Activated CD4-positive, alpha-beta T cell treated with anti-CD3 and anti-CD28 coated beads for 36 hours (primary cell): ENCODE measurements at regions not wholly inside any gene's neighbourhood (a gene's known extent, or its start where the extent isn't known, plus 50 kb on each side); places are given as distances from the start of the nearest gene placed in this dataset.

Experiments used
- ATAC-seq: fragments of 200-7000 bp; cut with Tn5 transposase; one replicate; pipeline ENCODE4 v1.10.0; 2021; ENCODE audit warnings: mild to moderate bottlenecking, moderate library complexity
- CTCF ChIA-PET: fragments of 350-600 bp; sonication (Branson Sonifier 250); formaldehyde crosslinking; loops from one replicate; lab custom pipeline; 2021; ENCODE audit warnings: antibody characterized with exemption; lab: Charles Lee
- POLR2A ChIA-PET: fragments of 350-600 bp; sonication (Branson Sonifier 250); formaldehyde crosslinking; loops from one replicate; lab custom pipeline; 2021; ENCODE audit warnings: antibody characterized with exemption, inconsistent platforms; lab: Charles Lee
- DNase-seq: peaks from one replicate; pipeline ENCODE4 v3.0.0-alpha.2; 2020
- H3K27ac Mint-ChIP-seq: one replicate; pipeline ENCODE4 v1.8.0; 2021; ENCODE audit warnings: mixed read lengths
- H3K27me3 Mint-ChIP-seq: one replicate; pipeline ENCODE4 v1.8.0; 2021; ENCODE audit warnings: mixed read lengths
- H3K36me3 Mint-ChIP-seq: one replicate; pipeline ENCODE4 v1.8.0; 2021; ENCODE audit warnings: low read depth, mixed read lengths
- H3K4me1 Mint-ChIP-seq: one replicate; pipeline ENCODE4 v1.8.0; 2021; ENCODE audit warnings: mixed read lengths
- H3K4me3 Mint-ChIP-seq: one replicate; pipeline ENCODE4 v1.8.0; 2021; ENCODE audit warnings: mild to moderate bottlenecking, moderate library complexity, mixed read lengths
- H3K9me3 Mint-ChIP-seq: one replicate; pipeline ENCODE4 v1.8.0; 2021; ENCODE audit warnings: low read depth, mixed read lengths
- intact Hi-C, 2 experiments: fragments of 100-400 bp; cut with DNase I in 1 of 2; cut with micrococcal nuclease in 1 of 2; formaldehyde crosslinking; loops; one replicate each; pipeline versions ENCODE4 v1.14.2 to v1.15.1; 2022 to 2024; cut with DNase I, micrococcal nuclease

- ChIA-PET POLR2A (no interaction called here), CTCF (interaction anchor here (0.5 to 0.6 kb wide), 3 partner anchors 32 to 82 kb away, joined by 3 to 4 read pairs (median 3); no protein-coding TSS in a partner anchor)
- DNase-seq (no peak), ATAC-seq (no peak)
- Mint-ChIP-seq H3K36me3 (no peaks in the 10 kb centered on the region), H3K27ac (no peak overlapping the region), H3K27me3 (peaks cover 2% of the 10 kb centered on the region), H3K4me1 (peaks cover 31% of the 10 kb centered on the region), H3K4me3 (no peak overlapping the region), H3K9me3 (peaks cover 1% of the 10 kb centered on the region)
- intact Hi-C loops, result no loop called here
These were observed 183.5 kb upstream of the RBPJ start for GRCh38 chr4:26137288-26137687.

DNA sequence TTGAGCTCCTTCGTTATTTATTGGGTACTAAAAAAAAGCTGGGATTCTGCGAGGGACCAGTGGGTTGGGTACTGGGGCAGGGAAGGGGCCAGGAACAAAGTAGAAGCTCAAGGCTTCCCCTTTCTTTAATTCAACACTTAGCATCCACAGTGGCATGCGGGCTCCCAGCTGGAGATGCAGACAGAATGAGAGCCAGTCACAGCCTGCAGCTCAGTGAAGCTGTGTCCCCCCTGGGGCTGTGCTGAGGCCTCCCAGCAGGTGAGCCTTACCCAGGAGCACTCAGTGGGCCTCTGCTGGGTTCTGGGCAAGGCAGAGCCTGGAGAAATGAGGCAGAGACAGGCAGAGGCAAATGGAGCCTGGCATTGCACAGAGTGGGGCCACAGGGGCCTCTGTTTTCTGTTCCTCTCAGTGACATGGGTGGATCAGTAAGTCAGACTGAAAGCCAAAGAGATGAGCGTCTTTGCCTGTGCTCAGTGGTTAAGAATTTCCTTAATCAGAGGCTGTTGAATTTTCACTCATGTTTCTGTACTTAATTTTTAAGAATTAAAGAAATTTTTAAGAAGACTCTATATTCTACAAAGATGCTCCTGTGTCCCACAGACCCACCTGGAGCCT lies 181.4 kb upstream of the RBPJ start:
- H3K9me3 Mint-ChIP-seq, result peaks cover under 1% of the 10 kb centered on the region
- peak; percentile 82 for ATAC-seq

DNA sequence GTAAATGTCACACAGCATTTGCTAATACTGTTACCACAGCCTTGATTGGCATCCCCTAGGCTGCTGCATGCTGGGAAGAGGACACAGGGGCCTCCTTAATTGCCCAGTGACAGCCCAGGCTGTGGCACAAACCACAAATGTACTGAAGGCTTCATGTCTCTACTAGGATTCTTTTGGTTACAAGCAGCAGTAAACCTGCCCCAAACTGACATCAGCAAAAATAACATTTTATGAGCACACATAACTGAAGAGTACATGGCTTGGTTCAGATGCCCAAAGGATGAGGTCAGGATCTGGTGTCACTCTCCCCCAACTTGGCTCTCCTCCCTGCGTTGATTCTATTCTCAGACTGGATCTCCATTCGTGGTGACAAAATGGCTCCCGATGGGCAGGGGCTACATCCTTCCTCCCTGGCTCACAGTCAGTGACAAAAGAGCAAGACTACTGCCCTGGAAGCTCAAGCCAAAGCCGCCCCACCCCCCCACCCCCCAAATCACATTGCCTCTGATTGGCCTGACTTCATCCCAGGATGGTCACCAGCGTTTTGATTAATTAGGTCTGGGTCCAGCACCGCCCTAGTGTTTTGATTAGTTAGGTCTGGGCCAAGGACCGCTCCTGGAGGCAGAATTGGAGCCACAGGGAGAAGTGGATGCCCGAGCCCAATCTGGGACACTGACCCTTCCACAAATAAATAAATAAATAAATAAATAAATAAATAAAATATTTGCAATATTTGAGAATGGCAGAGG lies 180.5 kb upstream of the RBPJ start:
- intact Hi-C loops, result no loop called here
- no peaks in the 10 kb centered on the region for H3K9me3 Mint-ChIP-seq
- ATAC-seq (peak; percentile 49), DNase-seq (no peak)
- H3K27me3 Mint-ChIP-seq, result peaks cover 5% of the 10 kb centered on the region
- no peak overlapping the region for H3K27ac Mint-ChIP-seq
- H3K36me3 Mint-ChIP-seq, result no peaks in the 10 kb centered on the region
- ChIA-PET POLR2A (no interaction called here), CTCF (no interaction called here)
- H3K4me3 Mint-ChIP-seq, result no peak overlapping the region
- H3K4me1 Mint-ChIP-seq, result peaks cover 22% of the 10 kb centered on the region

More for the DNA sequence above, 181.4 kb upstream of the RBPJ start:
- Mint-ChIP-seq H3K4me1 (peaks cover 14% of the 10 kb centered on the region), H3K4me3 (no peak overlapping the region), H3K27ac (peak overlapping the region; percentile 29), H3K36me3 (no peaks in the 10 kb centered on the region), H3K27me3 (peaks cover 5% of the 10 kb centered on the region)
- ChIA-PET POLR2A (no interaction called here), CTCF (interaction anchor here (0.6 to 1.0 kb wide), 7 partner anchors 26 to 271 kb away, joined by 3 to 4 read pairs (median 3); no protein-coding TSS in a partner anchor)
- intact Hi-C loops, result no loop called here
- DNase-seq, result peak; percentile 38

DNA sequence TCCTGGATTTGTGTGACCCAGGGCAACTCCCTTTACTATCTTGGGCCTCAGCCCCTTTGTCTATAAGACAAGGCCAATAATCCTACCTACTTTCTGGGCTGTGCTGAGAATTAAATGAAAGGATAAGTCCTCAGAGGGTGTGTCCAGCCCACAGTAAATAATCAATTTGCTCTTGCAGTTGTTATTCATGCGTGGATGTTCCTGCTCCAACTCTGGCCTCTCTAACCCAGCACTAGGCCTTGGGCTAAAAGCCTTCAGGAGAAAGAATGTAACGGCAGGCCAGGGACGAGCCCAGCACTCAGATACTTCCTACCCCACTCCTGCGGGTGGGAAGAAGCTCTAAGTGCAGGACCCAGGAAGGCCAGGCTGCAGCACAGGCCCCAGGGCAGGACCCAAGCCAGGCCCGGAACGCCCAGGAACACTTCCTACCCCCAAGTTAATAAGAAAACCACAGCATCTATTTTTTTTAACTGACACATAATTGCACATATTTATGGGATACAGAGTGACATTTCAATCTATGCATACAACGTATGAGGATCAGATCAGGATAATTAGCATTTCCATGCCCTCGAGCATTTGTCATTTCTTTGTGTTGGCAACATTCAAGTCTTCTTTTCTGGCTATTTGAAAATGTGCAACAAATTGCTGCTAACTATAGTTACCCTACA lies 179.6 kb upstream of the RBPJ start:
- CTCF ChIA-PET, result interaction anchor here (0.9 to 1.4 kb wide), 4 partner anchors 13 to 86 kb away, joined by 3 to 4 read pairs (median 3); no protein-coding TSS in a partner anchor
- peaks cover 27% of the 10 kb centered on the region for H3K4me1 Mint-ChIP-seq
- H3K27ac Mint-ChIP-seq, result no peak overlapping the region
- peaks cover 6% of the 10 kb centered on the region for H3K27me3 Mint-ChIP-seq
- ATAC-seq (no peak), DNase-seq (no peak)
- H3K36me3 Mint-ChIP-seq, result no peaks in the 10 kb centered on the region
- no peaks in the 10 kb centered on the region for H3K9me3 Mint-ChIP-seq
- intact Hi-C loops, result no loop called here
- POLR2A ChIA-PET, result no interaction called here
- no peak overlapping the region for H3K4me3 Mint-ChIP-seq

GRCh38 chr4:26141911-26142638 lies 178.7 kb upstream of the RBPJ start:
- Mint-ChIP-seq H3K4me1 (peaks cover 27% of the 10 kb centered on the region), H3K4me3 (no peak overlapping the region), H3K36me3 (no peaks in the 10 kb centered on the region), H3K27me3 (peaks cover 6% of the 10 kb centered on the region), H3K9me3 (no peaks in the 10 kb centered on the region), H3K27ac (no peak overlapping the region)
- POLR2A ChIA-PET, result interaction anchor here (0.6 kb wide), 1 partner anchor 37 kb away, joined by 3 read pairs; no protein-coding TSS in a partner anchor
- CTCF ChIA-PET, result interaction anchor here (0.9 to 1.4 kb wide), 4 partner anchors 13 to 86 kb away, joined by 3 to 4 read pairs (median 3); no protein-coding TSS in a partner anchor
- intact Hi-C loops, result no loop called here
- peak; percentile 17 for ATAC-seq
- DNase-seq, result no peak

- H3K4me3 Mint-ChIP-seq, result no peak overlapping the region
- H3K27ac Mint-ChIP-seq, result peak overlapping the region; percentile 71
- H3K9me3 Mint-ChIP-seq, result peaks cover 2% of the 10 kb centered on the region
- intact Hi-C loops, result no loop called here
- no peaks in the 10 kb centered on the region for H3K36me3 Mint-ChIP-seq
- ChIA-PET CTCF (interaction anchor here (0.7 to 1.0 kb wide), 2 partner anchors 9 to 39 kb away, joined by 3 to 4 read pairs; no protein-coding TSS in a partner anchor), POLR2A (interaction anchor here (0.7 kb wide), 2 partner anchors 10 to 60 kb away, joined by 3 to 6 read pairs; no protein-coding TSS in a partner anchor)
- ATAC-seq (peak; percentile 23), DNase-seq (no peak)
- peaks cover 10% of the 10 kb centered on the region for H3K27me3 Mint-ChIP-seq
- H3K4me1 Mint-ChIP-seq, result peaks cover 34% of the 10 kb centered on the region
These were observed 176.2 kb upstream of the RBPJ start for GRCh38 chr4:26144526-26145155.

DNA sequence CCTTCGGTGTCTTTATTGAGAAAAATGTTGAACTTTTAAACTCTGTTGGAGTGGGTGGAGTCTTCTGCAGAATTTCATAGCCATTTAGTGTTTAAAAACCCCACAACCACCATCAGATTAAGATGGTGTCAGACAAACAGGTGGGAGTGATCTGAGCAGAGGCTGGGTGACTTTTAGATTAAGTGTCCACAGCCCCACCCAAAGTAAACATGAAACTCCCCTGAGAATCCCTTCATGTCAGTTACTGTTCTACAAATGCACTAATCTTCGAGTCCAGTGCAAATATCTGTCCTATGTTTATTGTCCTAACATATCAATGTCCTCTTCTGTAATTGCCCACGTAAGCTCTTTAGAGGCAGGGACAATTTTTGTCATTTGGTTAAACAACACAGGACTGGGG lies 175.6 kb upstream of the RBPJ start:
- peak; percentile 57 for ATAC-seq
- H3K36me3 Mint-ChIP-seq, result no peaks in the 10 kb centered on the region
- intact Hi-C loops, result no loop called here
- ChIA-PET CTCF (interaction anchor here (1.0 kb wide), 1 partner anchor 40 kb away, joined by 4 read pairs; no protein-coding TSS in a partner anchor), POLR2A (interaction anchor here (0.7 to 1.0 kb wide), 2 partner anchors 11 to 174 kb away, joined by 3 to 5 read pairs; no protein-coding TSS in a partner anchor)
- peak overlapping the region; percentile 71 for H3K27ac Mint-ChIP-seq
- peaks cover 3% of the 10 kb centered on the region for H3K9me3 Mint-ChIP-seq
- peaks cover 34% of the 10 kb centered on the region for H3K4me1 Mint-ChIP-seq
- no peak overlapping the region for H3K4me3 Mint-ChIP-seq
- DNase-seq, result no peak
- H3K27me3 Mint-ChIP-seq, result peaks cover 10% of the 10 kb centered on the region

- CTCF ChIA-PET, result no interaction called here
- intact Hi-C loops, result no loop called here
- H3K36me3 Mint-ChIP-seq, result no peaks in the 10 kb centered on the region
- POLR2A ChIA-PET, result no interaction called here
- peaks cover 43% of the 10 kb centered on the region for H3K4me1 Mint-ChIP-seq
- H3K27me3 Mint-ChIP-seq, result peaks cover 8% of the 10 kb centered on the region
- H3K4me3 Mint-ChIP-seq, result no peak overlapping the region
- DNase-seq (no peak), ATAC-seq (no peak)
- H3K27ac Mint-ChIP-seq, result no peak overlapping the region
- H3K9me3 Mint-ChIP-seq, result peaks cover 3% of the 10 kb centered on the region
These were observed 171.9 kb upstream of the RBPJ start for GRCh38 chr4:26148927-26149326.

- Mint-ChIP-seq H3K9me3 (peaks cover 3% of the 10 kb centered on the region), H3K36me3 (no peaks in the 10 kb centered on the region), H3K4me1 (peaks cover 27% of the 10 kb centered on the region), H3K4me3 (no peak overlapping the region), H3K27me3 (peaks cover 7% of the 10 kb centered on the region), H3K27ac (peak overlapping the region; percentile 82)
- intact Hi-C loops, result loop anchor here (1.0 to 2.0 kb wide), 5 partner anchors 17 to 77 kb away; no protein-coding TSS in a partner anchor
- CTCF ChIA-PET, result no interaction called here
- ATAC-seq (peak; percentile 89), DNase-seq (peak; percentile 70)
- POLR2A ChIA-PET, result no interaction called here
These were observed 169.9 kb upstream of the RBPJ start for GRCh38 chr4:26150948-26151347.

DNA sequence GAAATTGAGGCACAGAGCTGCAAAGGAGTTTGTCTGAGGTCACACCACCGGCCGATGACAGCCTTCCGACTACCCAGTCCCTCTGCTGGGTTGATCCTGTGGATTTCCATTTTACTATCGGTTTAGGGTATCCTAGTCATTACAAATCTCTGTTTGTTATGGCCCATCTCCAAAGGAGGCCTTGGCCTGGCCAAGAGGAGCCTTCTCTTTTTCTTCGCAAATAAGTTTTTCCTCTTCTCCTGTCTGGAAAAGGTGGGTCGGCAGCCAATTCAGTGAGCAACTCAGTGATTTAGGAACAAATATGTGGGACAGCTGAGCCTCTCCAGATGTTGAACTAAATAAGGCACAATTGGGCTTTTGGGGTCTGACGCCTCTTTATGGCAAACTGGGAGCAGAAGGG lies 169.2 kb upstream of the RBPJ start:
- H3K9me3 Mint-ChIP-seq, result peaks cover 3% of the 10 kb centered on the region
- peaks cover 27% of the 10 kb centered on the region for H3K4me1 Mint-ChIP-seq
- H3K4me3 Mint-ChIP-seq, result no peak overlapping the region
- ChIA-PET POLR2A (no interaction called here), CTCF (interaction anchor here (1.5 kb wide), 1 partner anchor 10 kb away, joined by 5 read pairs; no protein-coding TSS in a partner anchor)
- DNase-seq (no peak), ATAC-seq (no peak)
- no peaks in the 10 kb centered on the region for H3K36me3 Mint-ChIP-seq
- peak overlapping the region; percentile 82 for H3K27ac Mint-ChIP-seq
- intact Hi-C loops, result loop anchor here (1.0 to 2.0 kb wide), 5 partner anchors 17 to 77 kb away; no protein-coding TSS in a partner anchor
- peaks cover 7% of the 10 kb centered on the region for H3K27me3 Mint-ChIP-seq
